HCT116 (cell line): ENCODE measurements at regions not wholly inside any gene's neighbourhood (a gene's known extent, or its start where the extent isn't known, plus 50 kb on each side); places are given as distances from the start of the nearest gene placed in this dataset.

ENCODE experiments used
- ATAC-seq: fragments of 200-7000 bp; cut with Tn5 transposase; 2 replicates; pipeline ENCODE4 v1.9.1; 2020; ENCODE audit warnings: mild to moderate bottlenecking, moderate library complexity
- BruUV-seq: library from RNA; stranded (reverse); fragments of 400-500 nt; replicated peaks from 2 replicates; lab custom pipeline; 2021; lab: Mats Ljungman, UMichigan
- CTCF ChIA-PET: fragments of 300-600 bp; sonication (Branson Sonifier 250); formaldehyde crosslinking; loops from one replicate; lab custom pipeline; 2021; ENCODE audit warnings: antibody characterized with exemption; lab: Charles Lee
- POLR2A ChIA-PET: fragments of 300-600, 350-600 bp; sonication (Branson Sonifier 250); formaldehyde crosslinking; loops from one replicate; lab custom pipeline; 2021; ENCODE audit warnings: antibody characterized with exemption; lab: Charles Lee
- RAD21 ChIA-PET, 2 experiments: fragments of 300-600 bp; sonication (Branson Sonifier 250); formaldehyde crosslinking; loops; one replicate each; lab custom pipeline; 2023; ENCODE audit warnings: low total read pairs in 2 of 2; ENCODE audit not compliant: uncharacterized antibody in 2 of 2, unreplicated experiment in 2 of 2, low non-redundant PET in 1 of 2; lab: Charles Lee
- DNase-seq: peaks from one replicate; pipeline ENCODE4 v3.0.0-alpha.2; 2010; ENCODE audit warnings: low read depth, low spot score
- H2AFZ ChIP-seq: fragments of 200-600 bp; shearing (Covaris generic), sonication (generic); 2 replicates; pipeline ENCODE4 v1.6.1; 2017; ENCODE audit warnings: low read depth, mixed run types, mixed read lengths, antibody characterized with exemption, low read length; ENCODE audit not compliant: poor library complexity, severe bottlenecking
- H3K27ac ChIP-seq: 2 replicates; pipeline ENCODE4 v1.5.1; 2012; ENCODE audit warnings: low read depth, low read length
- H3K27me3 ChIP-seq: fragments of 200-600 bp; sonication (generic); 2 replicates; pipeline ENCODE4 v1.6.1; 2016; ENCODE audit warnings: mixed run types, low read length, mixed read lengths; ENCODE audit not compliant: insufficient read depth
- H3K36me3 ChIP-seq, 2 experiments: fragments of 200-500 bp in 1 of 2; fragments of 200-600 bp in 1 of 2; sonication (Bioruptor generic) in 1 of 2; sonication (generic) in 1 of 2; 2 replicates each; pipeline versions ENCODE4 v1.5.1 to v1.6.1; 2014 to 2016; ENCODE audit warnings: low read length in 2 of 2, inconsistent platforms in 1 of 2, mixed read lengths in 1 of 2, mixed run types in 1 of 2; ENCODE audit not compliant: insufficient read depth in 2 of 2, control insufficient read depth in 1 of 2
- H3K4me1 ChIP-seq, 2 experiments: fragments of 200-600 bp in 1 of 2; sonication (generic) in 1 of 2; 2 replicates each; pipeline versions ENCODE4 v1.5.1 to v1.6.1; 2012 to 2017; ENCODE audit warnings: low read length in 2 of 2, inconsistent platforms in 1 of 2, mild to moderate bottlenecking in 1 of 2, mixed read lengths in 1 of 2, mixed run types in 1 of 2, moderate library complexity in 1 of 2; ENCODE audit not compliant: insufficient read depth in 2 of 2, control insufficient read depth in 1 of 2
- H3K4me2 ChIP-seq: fragments of 200-600 bp; sonication (generic); 2 replicates; pipeline ENCODE4 v1.6.1; 2017; ENCODE audit warnings: mixed run types, low read length, mixed read lengths
- H3K4me3 ChIP-seq, 2 experiments: fragments of 200-600 bp in 1 of 2; sonication (generic) in 1 of 2; replicated peaks in 1 of 2; 2 replicates each; pipeline ENCODE4 v1.5.1; 2011 to 2016; ENCODE audit warnings: low read length in 2 of 2, control low read depth in 1 of 2, low read depth in 1 of 2, mild to moderate bottlenecking in 1 of 2, mixed read lengths in 1 of 2, mixed run types in 1 of 2
- H3K79me2 ChIP-seq: fragments of 200-600 bp; sonication (generic); 2 replicates; pipeline ENCODE4 v1.6.1; 2017; ENCODE audit warnings: mild to moderate bottlenecking, mixed run types, low read length, moderate library complexity, mixed read lengths; ENCODE audit not compliant: insufficient read depth
- H3K9ac ChIP-seq: fragments of 200-600 bp; sonication (generic); 2 replicates; pipeline ENCODE4 v1.6.1; 2016; ENCODE audit warnings: low read length, mixed read lengths
- H3K9me2 ChIP-seq: fragments of 200-600 bp; sonication (generic), shearing (Covaris generic); 2 replicates; pipeline ENCODE4 v1.6.1; 2017; ENCODE audit warnings: mixed run types, mild to moderate bottlenecking, moderate library complexity; ENCODE audit not compliant: insufficient read depth
- H3K9me3 ChIP-seq, 2 experiments: fragments of 200-500 bp in 1 of 2; fragments of 200-600 bp in 1 of 2; sonication (Bioruptor generic) in 1 of 2; sonication (generic) in 1 of 2; 2 replicates each; pipeline ENCODE4 v1.6.1; 2014 to 2017; ENCODE audit warnings: low read length in 2 of 2, mixed read lengths in 2 of 2, inconsistent platforms in 1 of 2, low read depth in 1 of 2, mild to moderate bottlenecking in 1 of 2, mixed run types in 1 of 2, moderate library complexity in 1 of 2; ENCODE audit not compliant: control insufficient read depth in 1 of 2, insufficient read depth in 1 of 2
- H4K20me1 ChIP-seq: fragments of 200-600 bp; sonication (generic), shearing (Covaris generic); 2 replicates; pipeline ENCODE4 v1.6.1; 2017; ENCODE audit warnings: mixed run types, mild to moderate bottlenecking, moderate library complexity; ENCODE audit not compliant: insufficient read depth
- ATF3 ChIP-seq: IDR thresholded peaks from 2 replicates; pipeline ENCODE4 v1.6.1; 2012
- EGR1 ChIP-seq: IDR thresholded peaks from 2 replicates; pipeline ENCODE4 v1.6.1; 2012; ENCODE audit warnings: low read depth
- FOSL1 ChIP-seq: IDR thresholded peaks from 2 replicates; pipeline ENCODE4 v1.6.1; 2012; ENCODE audit warnings: low read depth
- POLR2A ChIP-seq: IDR thresholded peaks from 2 replicates; pipeline ENCODE4 v1.7.0; 2011; ENCODE audit warnings: borderline replicate concordance; ENCODE audit not compliant: insufficient read depth, insufficient read length; ENCODE audit errors: extremely low read depth
- REST ChIP-seq: IDR thresholded peaks from 2 replicates; pipeline ENCODE4 v1.6.1; 2012; ENCODE audit warnings: low read depth
- SIN3A ChIP-seq: IDR thresholded peaks from 2 replicates; pipeline ENCODE4 v1.6.1; 2012; ENCODE audit warnings: low read depth
- TCF7L2 ChIP-seq: IDR thresholded peaks from 2 replicates; pipeline ENCODE4 v1.7.0; 2011; ENCODE audit warnings: borderline replicate concordance, inconsistent platforms; ENCODE audit not compliant: insufficient read depth, insufficient read length; ENCODE audit errors: extremely low read depth
- intact Hi-C: fragments of 100-400 bp; cut with micrococcal nuclease; formaldehyde crosslinking; loops from 2 replicates; pipeline ENCODE4 v1.10.0; 2022
- TF ChIP-seq, protein P1 (sequence below), 3 experiments: fragments of 200-600 bp in 1 of 3; sonication (generic) in 1 of 3; IDR thresholded peaks in 2 of 3; conservative IDR thresholded peaks in 1 of 3; 2 replicates each; pipeline ENCODE4 v1.5.1; 2012 to 2017; ENCODE audit warnings: low read depth in 2 of 3, low read length in 2 of 3, antibody characterized with exemption in 1 of 3, borderline replicate concordance in 1 of 3, control low read depth in 1 of 3, mild to moderate bottlenecking in 1 of 3, mixed read lengths in 1 of 3, mixed run types in 1 of 3, moderate library complexity in 1 of 3; ENCODE audit not compliant: insufficient read depth in 1 of 3
- TF ChIP-seq, protein P2 (sequence below): IDR thresholded peaks from 2 replicates; pipeline ENCODE4 v1.6.1; 2012

DNA sequence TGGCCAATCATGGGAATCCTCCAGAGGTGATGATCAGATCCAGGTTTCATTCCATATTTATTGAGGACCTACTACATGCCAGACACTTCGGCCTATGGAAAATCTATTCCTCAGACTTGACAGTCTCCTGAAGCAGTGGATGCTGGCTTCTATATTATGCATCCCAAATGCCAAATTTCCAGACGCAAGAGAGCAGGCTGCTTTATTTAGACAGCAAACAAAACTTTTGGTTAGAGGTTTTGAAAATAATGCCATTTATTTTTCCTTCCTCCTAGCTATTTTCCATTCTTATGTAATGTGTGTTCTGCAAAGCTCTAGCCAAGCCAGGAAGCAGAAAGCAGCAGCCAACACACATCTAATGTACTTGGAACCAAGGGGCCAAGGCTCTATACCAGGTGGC, 330.8 kb downstream of the GPAM start:
- TF ChIP-seq, protein P1, sequence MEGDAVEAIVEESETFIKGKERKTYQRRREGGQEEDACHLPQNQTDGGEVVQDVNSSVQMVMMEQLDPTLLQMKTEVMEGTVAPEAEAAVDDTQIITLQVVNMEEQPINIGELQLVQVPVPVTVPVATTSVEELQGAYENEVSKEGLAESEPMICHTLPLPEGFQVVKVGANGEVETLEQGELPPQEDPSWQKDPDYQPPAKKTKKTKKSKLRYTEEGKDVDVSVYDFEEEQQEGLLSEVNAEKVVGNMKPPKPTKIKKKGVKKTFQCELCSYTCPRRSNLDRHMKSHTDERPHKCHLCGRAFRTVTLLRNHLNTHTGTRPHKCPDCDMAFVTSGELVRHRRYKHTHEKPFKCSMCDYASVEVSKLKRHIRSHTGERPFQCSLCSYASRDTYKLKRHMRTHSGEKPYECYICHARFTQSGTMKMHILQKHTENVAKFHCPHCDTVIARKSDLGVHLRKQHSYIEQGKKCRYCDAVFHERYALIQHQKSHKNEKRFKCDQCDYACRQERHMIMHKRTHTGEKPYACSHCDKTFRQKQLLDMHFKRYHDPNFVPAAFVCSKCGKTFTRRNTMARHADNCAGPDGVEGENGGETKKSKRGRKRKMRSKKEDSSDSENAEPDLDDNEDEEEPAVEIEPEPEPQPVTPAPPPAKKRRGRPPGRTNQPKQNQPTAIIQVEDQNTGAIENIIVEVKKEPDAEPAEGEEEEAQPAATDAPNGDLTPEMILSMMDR (IDR thresholded peaks at IDR 0.05 in 2 of 3, conservative IDR thresholded peaks at IDR 0.05 in 1 of 3; ENCODE audit: borderline replicate concordance in 1 of 3, insufficient read depth in 1 of 3, low read depth in 2 of 3, low read length in 2 of 3): no peak
- no peak for TF ChIP-seq ATF3
- no peak for TF ChIP-seq POLR2A
- no peak for TF ChIP-seq TCF7L2
- TF ChIP-seq FOSL1: no peak
- TF ChIP-seq SIN3A: no peak
- TF ChIP-seq, protein P2, sequence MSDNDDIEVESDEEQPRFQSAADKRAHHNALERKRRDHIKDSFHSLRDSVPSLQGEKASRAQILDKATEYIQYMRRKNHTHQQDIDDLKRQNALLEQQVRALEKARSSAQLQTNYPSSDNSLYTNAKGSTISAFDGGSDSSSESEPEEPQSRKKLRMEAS: no peak
- TF ChIP-seq EGR1: no peak
- no peak for TF ChIP-seq REST
- Histone ChIP-seq H3K9me2 (no peaks in the 10 kb centered on the region), H3K4me1 (no peaks in the 10 kb centered on the region), H3K79me2 (no peaks in the 10 kb centered on the region), H3K9me3 (no peaks in the 10 kb centered on the region), H3K27ac (no peak overlapping the region), H3K27me3 (peaks cover 34% of the 10 kb centered on the region), H3K9ac (no peak overlapping the region), H3K36me3 (no peaks in the 10 kb centered on the region), H2AFZ (no peak overlapping the region), H3K4me2 (no peak overlapping the region), H4K20me1 (no peaks in the 10 kb centered on the region), H3K4me3 (no peak overlapping the region)
- ChIA-PET RAD21 (no interaction called here), CTCF (no interaction called here), POLR2A (no interaction called here)
- ATAC-seq (no peak), DNase-seq (no peak)
- no TSS peak for BruUV-seq
- intact Hi-C loops: no loop called here
